ENCODE measurements at regions not wholly inside any gene's neighbourhood (a gene's known extent, or its start where the extent isn't known, plus 50 kb on each side); places are given as distances from the start of the nearest gene placed in this dataset.

DNA sequence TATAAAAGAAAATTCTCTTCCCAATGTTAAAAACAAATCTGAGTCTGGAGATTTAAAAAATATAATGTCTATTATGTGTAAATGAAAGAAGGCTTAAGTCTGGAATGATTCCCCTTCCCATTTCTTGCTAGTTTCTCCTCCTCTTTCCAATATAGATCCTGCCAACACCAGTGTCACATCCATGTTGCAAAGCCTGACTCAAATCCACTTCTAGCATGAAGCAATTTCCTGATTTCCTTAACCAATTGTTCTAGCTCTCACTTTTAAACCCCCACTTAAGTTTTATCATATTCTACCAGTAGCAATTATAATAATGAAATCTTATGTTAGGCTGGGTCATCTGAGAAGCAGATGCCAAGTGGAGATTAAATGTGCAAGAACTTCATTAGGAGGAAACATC, 100.1 kb upstream of the SEC61G start:
- Mint-ChIP-seq H3K4me3 (no peak overlapping the region), H3K36me3 (ENCODE audit: insufficient read depth in 2 of 2) (no peaks in the 10 kb centered on the region), H3K4me1 (ENCODE audit: low read depth) (no peaks in the 10 kb centered on the region), H3K27me3 (ENCODE audit: low read depth) (peaks cover 10% of the 10 kb centered on the region), H3K27ac (no peak overlapping the region), H3K9me3 (no peaks in the 10 kb centered on the region)
- no peak for ATAC-seq (replicated peaks in 1 of 2)
- no peak for DNase-seq

- Mint-ChIP-seq H3K4me3 (no peak overlapping the region), H3K36me3 (ENCODE audit: insufficient read depth in 2 of 2) (no peaks in the 10 kb centered on the region), H3K9me3 (no peaks in the 10 kb centered on the region), H3K4me1 (ENCODE audit: low read depth) (no peaks in the 10 kb centered on the region), H3K27ac (no peak overlapping the region), H3K27me3 (ENCODE audit: low read depth) (peaks cover 10% of the 10 kb centered on the region)
- DNase-seq (no peak), ATAC-seq (replicated peaks in 1 of 2) (no peak)
Measured at GRCh38 chr7:54859545-54859944, 100.5 kb upstream of the SEC61G start.

DNA sequence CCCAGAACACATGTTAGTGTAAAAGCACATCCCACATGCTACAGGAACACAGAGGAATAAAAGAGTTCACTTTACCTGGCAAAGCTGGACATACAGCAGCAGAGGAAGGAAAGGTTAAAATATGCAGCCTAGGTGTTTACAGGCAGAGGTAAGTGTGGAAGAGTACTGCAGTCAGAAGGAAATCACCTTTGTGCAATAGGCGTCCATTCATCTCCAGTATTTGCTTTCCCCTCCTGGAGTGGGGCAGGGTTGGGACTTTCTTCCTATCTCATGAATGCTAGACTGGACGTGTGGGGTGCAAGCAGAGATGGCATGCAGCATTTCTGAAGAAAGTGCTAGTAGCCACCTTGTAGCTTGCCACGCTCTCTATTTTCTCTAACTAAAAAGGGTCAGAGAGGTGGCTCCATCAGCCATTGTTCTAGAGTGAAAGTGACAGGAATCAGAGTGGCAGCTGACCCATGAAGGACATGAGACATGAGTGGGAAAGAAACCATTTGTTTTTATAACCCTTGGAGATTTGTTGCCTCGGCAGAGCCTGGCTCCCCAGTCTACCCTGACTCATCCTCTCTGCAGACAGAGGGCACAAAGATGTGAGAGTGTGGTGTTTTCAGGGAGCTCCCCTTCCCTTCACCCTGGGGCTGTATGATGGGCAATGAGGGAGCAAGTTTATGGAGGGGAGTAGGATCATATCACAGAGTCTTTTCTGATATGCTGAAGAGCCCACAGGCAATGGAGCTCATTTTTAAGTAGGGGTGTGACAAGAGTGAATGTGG, 101.2 kb upstream of the SEC61G start:
- Mint-ChIP-seq H3K4me3 (no peak overlapping the region), H3K27me3 (ENCODE audit: low read depth) (peaks cover 10% of the 10 kb centered on the region), H3K36me3 (ENCODE audit: insufficient read depth in 2 of 2) (no peaks in the 10 kb centered on the region), H3K4me1 (ENCODE audit: low read depth) (no peaks in the 10 kb centered on the region), H3K9me3 (no peaks in the 10 kb centered on the region), H3K27ac (no peak overlapping the region)
- ATAC-seq (replicated peaks in 1 of 2) (no peak), DNase-seq (no peak)

DNA sequence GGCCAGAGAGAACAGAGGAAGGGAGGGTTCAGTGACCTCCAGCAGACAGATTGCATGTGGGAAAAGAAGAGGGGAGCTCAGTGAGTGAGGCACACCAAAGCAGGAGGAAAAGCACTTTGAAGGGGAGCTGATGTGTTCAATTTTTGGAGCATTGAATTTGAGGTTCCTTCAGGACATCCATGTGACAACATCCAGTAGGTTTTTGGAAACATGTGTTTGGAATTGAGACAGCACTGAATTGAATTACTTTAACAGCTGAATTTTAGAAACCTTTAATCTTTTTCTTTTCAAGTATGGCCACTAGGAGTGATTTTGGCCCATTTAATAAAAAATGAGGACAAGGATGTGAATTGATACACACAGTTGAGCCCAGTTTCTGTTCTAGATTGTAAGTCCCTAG, 101.8 kb upstream of the SEC61G start:
- H3K4me1 Mint-ChIP-seq (ENCODE audit: low read depth) = no peaks in the 10 kb centered on the region
- no peak overlapping the region for H3K4me3 Mint-ChIP-seq
- H3K27ac Mint-ChIP-seq = no peak overlapping the region
- DNase-seq (no peak), ATAC-seq (replicated peaks in 1 of 2) (no peak)
- H3K9me3 Mint-ChIP-seq = no peaks in the 10 kb centered on the region
- peaks cover 10% of the 10 kb centered on the region for H3K27me3 Mint-ChIP-seq (ENCODE audit: low read depth)
- H3K36me3 Mint-ChIP-seq (ENCODE audit: insufficient read depth in 2 of 2) = no peaks in the 10 kb centered on the region

GRCh38 chr7:54864663-54865062, 105.7 kb upstream of the SEC61G start:
- Mint-ChIP-seq H3K27me3 (ENCODE audit: low read depth) (peaks cover 5% of the 10 kb centered on the region), H3K9me3 (no peaks in the 10 kb centered on the region), H3K27ac (no peak overlapping the region), H3K4me1 (ENCODE audit: low read depth) (no peaks in the 10 kb centered on the region), H3K4me3 (no peak overlapping the region), H3K36me3 (ENCODE audit: insufficient read depth in 2 of 2) (no peaks in the 10 kb centered on the region)
- ATAC-seq (replicated peaks in 1 of 2) (no peak), DNase-seq (no peak)

GRCh38 chr7:54869523-54869922, 110.5 kb upstream of the SEC61G start:
- ATAC-seq (replicated peaks in 1 of 2) (no peak), DNase-seq (no peak)
- H3K36me3 Mint-ChIP-seq (ENCODE audit: insufficient read depth in 2 of 2) = no peaks in the 10 kb centered on the region
- no peaks in the 10 kb centered on the region for H3K9me3 Mint-ChIP-seq
- H3K27ac Mint-ChIP-seq = no peak overlapping the region
- no peak overlapping the region for H3K4me3 Mint-ChIP-seq
- H3K27me3 Mint-ChIP-seq (ENCODE audit: low read depth) = peaks cover 5% of the 10 kb centered on the region
- H3K4me1 Mint-ChIP-seq (ENCODE audit: low read depth) = no peaks in the 10 kb centered on the region

DNA sequence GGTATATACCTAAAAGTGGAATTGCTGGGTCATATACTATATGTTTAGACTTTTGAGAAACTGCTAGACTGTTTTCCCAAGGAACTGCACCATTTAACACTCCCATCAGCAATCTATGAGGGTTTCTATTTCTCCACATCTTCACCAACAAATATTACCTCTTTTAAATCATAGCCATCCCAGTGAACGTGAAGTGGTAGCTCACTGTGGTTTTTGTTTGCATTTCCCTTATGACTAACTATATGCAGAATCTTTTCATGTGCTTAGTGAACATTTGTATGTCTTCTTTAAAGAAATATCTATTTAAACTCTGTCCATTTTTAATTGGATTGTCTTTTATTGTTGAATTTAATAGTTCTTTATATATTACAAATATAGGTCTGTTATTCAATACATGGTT, 115.8 kb upstream of the SEC61G start:
- H3K36me3 Mint-ChIP-seq (ENCODE audit: insufficient read depth in 2 of 2) = no peaks in the 10 kb centered on the region
- H3K9me3 Mint-ChIP-seq = no peaks in the 10 kb centered on the region
- ATAC-seq (replicated peaks in 1 of 2) = no peak
- no peaks in the 10 kb centered on the region for H3K4me1 Mint-ChIP-seq (ENCODE audit: low read depth)
- H3K27ac Mint-ChIP-seq = no peak overlapping the region
- no peak for DNase-seq
- no peak overlapping the region for H3K4me3 Mint-ChIP-seq
- no peaks in the 10 kb centered on the region for H3K27me3 Mint-ChIP-seq (ENCODE audit: low read depth)

- no peaks in the 10 kb centered on the region for H3K9me3 Mint-ChIP-seq
- no peaks in the 10 kb centered on the region for H3K36me3 Mint-ChIP-seq (ENCODE audit: insufficient read depth in 2 of 2)
- no peak for ATAC-seq (replicated peaks in 1 of 2)
Measured at GRCh38 chr7:54877683-54878082, 118.7 kb upstream of the SEC61G start.

GRCh38 chr7:54878339-54878738, 119.3 kb upstream of the SEC61G start:
- no peaks in the 10 kb centered on the region for H3K36me3 Mint-ChIP-seq (ENCODE audit: insufficient read depth in 2 of 2)
- H3K4me1 Mint-ChIP-seq (ENCODE audit: low read depth) = no peaks in the 10 kb centered on the region
- no peaks in the 10 kb centered on the region for H3K9me3 Mint-ChIP-seq
- H3K27ac Mint-ChIP-seq = no peak overlapping the region
- H3K4me3 Mint-ChIP-seq = no peak overlapping the region
- no peak for ATAC-seq (replicated peaks in 1 of 2)
- H3K27me3 Mint-ChIP-seq (ENCODE audit: low read depth) = no peaks in the 10 kb centered on the region
- no peak for DNase-seq

More at GRCh38 chr7:54877683-54878082, 118.7 kb upstream of the SEC61G start:
- H3K4me1 Mint-ChIP-seq (ENCODE audit: low read depth) = no peaks in the 10 kb centered on the region
- H3K27ac Mint-ChIP-seq = no peak overlapping the region
- H3K4me3 Mint-ChIP-seq = no peak overlapping the region
- no peaks in the 10 kb centered on the region for H3K27me3 Mint-ChIP-seq (ENCODE audit: low read depth)
- no peak for DNase-seq

DNA sequence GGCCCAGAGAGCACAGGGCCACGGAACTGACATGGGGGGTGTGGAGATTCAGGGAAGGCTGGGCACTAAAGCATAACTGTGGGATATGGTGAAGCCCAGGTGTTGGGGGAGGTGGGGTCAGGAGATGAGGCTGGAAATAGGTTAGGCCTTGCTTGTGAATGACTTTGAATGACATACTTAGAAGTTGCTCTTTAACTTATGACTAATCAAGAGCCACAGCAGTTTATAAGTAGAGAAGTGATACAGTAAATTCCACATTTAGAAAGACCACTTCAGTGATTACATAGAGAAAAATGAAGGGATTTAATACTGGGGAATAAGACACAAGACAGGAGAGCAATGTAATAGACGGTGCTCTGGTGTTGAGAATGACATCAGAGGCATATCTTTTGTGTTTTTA, 120.8 kb upstream of the SEC61G start:
- Mint-ChIP-seq H3K9me3 (no peaks in the 10 kb centered on the region), H3K36me3 (ENCODE audit: insufficient read depth in 2 of 2) (no peaks in the 10 kb centered on the region), H3K4me3 (no peak overlapping the region), H3K4me1 (ENCODE audit: low read depth) (no peaks in the 10 kb centered on the region), H3K27ac (no peak overlapping the region), H3K27me3 (ENCODE audit: low read depth) (no peaks in the 10 kb centered on the region)
- DNase-seq = no peak
- ATAC-seq (replicated peaks in 1 of 2) = no peak

GRCh38 chr7:54880326-54880989, 121.4 kb upstream of the SEC61G start:
- no peaks in the 10 kb centered on the region for H3K36me3 Mint-ChIP-seq (ENCODE audit: insufficient read depth in 2 of 2)
- DNase-seq (no peak), ATAC-seq (replicated peaks in 1 of 2) (no peak)
- no peaks in the 10 kb centered on the region for H3K4me1 Mint-ChIP-seq (ENCODE audit: low read depth)
- no peaks in the 10 kb centered on the region for H3K27me3 Mint-ChIP-seq (ENCODE audit: low read depth)
- no peak overlapping the region for H3K27ac Mint-ChIP-seq
- H3K4me3 Mint-ChIP-seq = no peak overlapping the region
- H3K9me3 Mint-ChIP-seq = no peaks in the 10 kb centered on the region

- no peak overlapping the region for H3K4me3 Mint-ChIP-seq
- no peak for ATAC-seq (replicated peaks in 1 of 2)
- H3K4me1 Mint-ChIP-seq (ENCODE audit: low read depth) = no peaks in the 10 kb centered on the region
- H3K9me3 Mint-ChIP-seq = no peaks in the 10 kb centered on the region
- no peaks in the 10 kb centered on the region for H3K36me3 Mint-ChIP-seq (ENCODE audit: insufficient read depth in 2 of 2)
- no peak for DNase-seq
- no peak overlapping the region for H3K27ac Mint-ChIP-seq
- H3K27me3 Mint-ChIP-seq (ENCODE audit: low read depth) = no peaks in the 10 kb centered on the region
Measured at GRCh38 chr7:54881816-54882520, 123.0 kb upstream of the SEC61G start.

DNA sequence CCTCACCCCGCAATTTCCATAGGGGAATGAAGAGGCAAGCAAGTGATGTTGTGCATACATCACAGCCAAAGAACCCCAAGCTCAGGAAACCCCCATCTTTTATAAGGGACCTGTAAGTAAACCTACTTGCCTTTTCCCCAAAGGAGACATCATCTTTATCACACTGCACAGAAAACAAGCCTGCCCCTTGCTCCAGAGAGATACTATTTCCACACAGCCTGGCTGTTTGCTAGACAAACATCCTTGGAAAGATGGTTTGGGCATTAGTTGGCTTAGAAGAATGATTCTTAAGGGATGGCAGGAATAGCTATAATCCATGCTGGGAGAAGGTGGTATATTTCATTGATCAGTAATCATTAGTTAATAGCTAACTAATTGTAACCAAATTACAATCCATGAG, 123.7 kb upstream of the SEC61G start:
- no peaks in the 10 kb centered on the region for H3K4me1 Mint-ChIP-seq (ENCODE audit: low read depth)

More for the DNA sequence above, 123.7 kb upstream of the SEC61G start:
- no peak overlapping the region for H3K4me3 Mint-ChIP-seq
- DNase-seq (no peak), ATAC-seq (replicated peaks in 1 of 2) (no peak)
- no peaks in the 10 kb centered on the region for H3K9me3 Mint-ChIP-seq
- H3K27me3 Mint-ChIP-seq (ENCODE audit: low read depth) = no peaks in the 10 kb centered on the region
- no peak overlapping the region for H3K27ac Mint-ChIP-seq
- H3K36me3 Mint-ChIP-seq (ENCODE audit: insufficient read depth in 2 of 2) = no peaks in the 10 kb centered on the region
